ENCODE measurements at regions not wholly inside any gene's neighbourhood (a gene's known extent, or its start where the extent isn't known, plus 50 kb on each side); places are given as distances from the start of the nearest gene placed in this dataset.

- Histone ChIP-seq H3K4me3 (ENCODE audit: low read length) (no peak overlapping the region), H3K4me2 (ENCODE audit: low read length) (no peak overlapping the region), H3K36me3 (ENCODE audit: insufficient read depth, low read length) (no peaks in the 10 kb centered on the region), H3K9me3 (replicated peaks; ENCODE audit: low read length) (no peaks in the 10 kb centered on the region), H3K27me3 (ENCODE audit: control insufficient read depth, insufficient read depth, low read length) (no peaks in the 10 kb centered on the region), H3K4me1 (ENCODE audit: control insufficient read depth, insufficient read depth, low read length) (no peaks in the 10 kb centered on the region), H3K9ac (ENCODE audit: low read depth, low read length) (no peak overlapping the region)
These were observed 277.1 kb downstream of the KLF12 start for GRCh38 chr13:73857106-73857505.

- Histone ChIP-seq H3K4me3 (ENCODE audit: low read length) (no peak overlapping the region), H3K9ac (ENCODE audit: low read depth, low read length) (no peak overlapping the region), H3K27me3 (ENCODE audit: control insufficient read depth, insufficient read depth, low read length) (no peaks in the 10 kb centered on the region), H3K36me3 (ENCODE audit: insufficient read depth, low read length) (peaks cover under 1% of the 10 kb centered on the region), H3K4me2 (ENCODE audit: low read length) (no peak overlapping the region), H3K9me3 (replicated peaks; ENCODE audit: low read length) (no peaks in the 10 kb centered on the region), H3K4me1 (ENCODE audit: control insufficient read depth, insufficient read depth, low read length) (peaks cover 9% of the 10 kb centered on the region)
These were observed 283.1 kb downstream of the KLF12 start for GRCh38 chr13:73851104-73851503.

- Histone ChIP-seq H3K9me3 (replicated peaks; ENCODE audit: low read length) (no peaks in the 10 kb centered on the region), H3K4me1 (ENCODE audit: control insufficient read depth, insufficient read depth, low read length) (peaks cover 12% of the 10 kb centered on the region), H3K9ac (ENCODE audit: low read depth, low read length) (no peak overlapping the region), H3K36me3 (ENCODE audit: insufficient read depth, low read length) (peaks cover 9% of the 10 kb centered on the region), H3K4me2 (ENCODE audit: low read length) (no peak overlapping the region), H3K4me3 (ENCODE audit: low read length) (no peak overlapping the region), H3K27me3 (ENCODE audit: control insufficient read depth, insufficient read depth, low read length) (no peaks in the 10 kb centered on the region)
These were observed 283.9 kb downstream of the KLF12 start for GRCh38 chr13:73850104-73850873.

GRCh38 chr13:73849292-73849691 lies 284.9 kb downstream of the KLF12 start:
- no peak overlapping the region for H3K4me2 ChIP-seq (ENCODE audit: low read length)
- no peaks in the 10 kb centered on the region for H3K9me3 ChIP-seq (replicated peaks; ENCODE audit: low read length)
- no peaks in the 10 kb centered on the region for H3K27me3 ChIP-seq (ENCODE audit: control insufficient read depth, insufficient read depth, low read length)
- H3K4me1 ChIP-seq (ENCODE audit: control insufficient read depth, insufficient read depth, low read length), result peaks cover 22% of the 10 kb centered on the region
- H3K9ac ChIP-seq (ENCODE audit: low read depth, low read length), result no peak overlapping the region
- no peak overlapping the region for H3K4me3 ChIP-seq (ENCODE audit: low read length)
- peaks cover 11% of the 10 kb centered on the region for H3K36me3 ChIP-seq (ENCODE audit: insufficient read depth, low read length)

- Histone ChIP-seq H3K27me3 (ENCODE audit: control insufficient read depth, insufficient read depth, low read length) (no peaks in the 10 kb centered on the region), H3K9me3 (replicated peaks; ENCODE audit: low read length) (no peaks in the 10 kb centered on the region), H3K36me3 (ENCODE audit: insufficient read depth, low read length) (peaks cover 11% of the 10 kb centered on the region), H3K4me2 (ENCODE audit: low read length) (no peak overlapping the region), H3K9ac (ENCODE audit: low read depth, low read length) (no peak overlapping the region), H3K4me1 (ENCODE audit: control insufficient read depth, insufficient read depth, low read length) (peaks cover 22% of the 10 kb centered on the region), H3K4me3 (ENCODE audit: low read length) (no peak overlapping the region)
These were observed 289.2 kb downstream of the KLF12 start for GRCh38 chr13:73844986-73845385.

GRCh38 chr13:73842626-73843025 lies 291.6 kb downstream of the KLF12 start:
- no peaks in the 10 kb centered on the region for H3K9me3 ChIP-seq (replicated peaks; ENCODE audit: low read length)
- H3K4me1 ChIP-seq (ENCODE audit: control insufficient read depth, insufficient read depth, low read length), result peaks cover 20% of the 10 kb centered on the region
- peaks cover 11% of the 10 kb centered on the region for H3K36me3 ChIP-seq (ENCODE audit: insufficient read depth, low read length)
- H3K27me3 ChIP-seq (ENCODE audit: control insufficient read depth, insufficient read depth, low read length), result no peaks in the 10 kb centered on the region
- H3K4me3 ChIP-seq (ENCODE audit: low read length), result no peak overlapping the region
- H3K4me2 ChIP-seq (ENCODE audit: low read length), result no peak overlapping the region
- no peak overlapping the region for H3K9ac ChIP-seq (ENCODE audit: low read depth, low read length)

- Histone ChIP-seq H3K27me3 (ENCODE audit: control insufficient read depth, insufficient read depth, low read length) (no peaks in the 10 kb centered on the region), H3K36me3 (ENCODE audit: insufficient read depth, low read length) (peaks cover 11% of the 10 kb centered on the region), H3K4me3 (ENCODE audit: low read length) (no peak overlapping the region), H3K4me2 (ENCODE audit: low read length) (no peak overlapping the region), H3K9me3 (replicated peaks; ENCODE audit: low read length) (no peaks in the 10 kb centered on the region), H3K9ac (ENCODE audit: low read depth, low read length) (no peak overlapping the region), H3K4me1 (ENCODE audit: control insufficient read depth, insufficient read depth, low read length) (peaks cover 16% of the 10 kb centered on the region)
These were observed 292.0 kb downstream of the KLF12 start for GRCh38 chr13:73842184-73842583.

GRCh38 chr13:73837147-73837546 lies 297.1 kb downstream of the KLF12 start:
- Histone ChIP-seq H3K4me1 (ENCODE audit: control insufficient read depth, insufficient read depth, low read length) (peaks cover 3% of the 10 kb centered on the region), H3K9ac (ENCODE audit: low read depth, low read length) (no peak overlapping the region), H3K36me3 (ENCODE audit: insufficient read depth, low read length) (no peaks in the 10 kb centered on the region), H3K4me3 (ENCODE audit: low read length) (no peak overlapping the region), H3K4me2 (ENCODE audit: low read length) (no peak overlapping the region), H3K27me3 (ENCODE audit: control insufficient read depth, insufficient read depth, low read length) (no peaks in the 10 kb centered on the region), H3K9me3 (replicated peaks; ENCODE audit: low read length) (no peaks in the 10 kb centered on the region)

- H3K4me3 ChIP-seq (ENCODE audit: low read length), result no peak overlapping the region
- peaks cover 7% of the 10 kb centered on the region for H3K4me1 ChIP-seq (ENCODE audit: control insufficient read depth, insufficient read depth, low read length)
These were observed 299.0 kb downstream of the KLF12 start for GRCh38 chr13:73835138-73835721.

GRCh38 chr13:73833325-73834070 lies 300.7 kb downstream of the KLF12 start:
- Histone ChIP-seq H3K9ac (ENCODE audit: low read depth, low read length) (no peak overlapping the region), H3K4me2 (ENCODE audit: low read length) (no peak overlapping the region), H3K36me3 (ENCODE audit: insufficient read depth, low read length) (no peaks in the 10 kb centered on the region), H3K4me3 (ENCODE audit: low read length) (no peak overlapping the region), H3K9me3 (replicated peaks; ENCODE audit: low read length) (no peaks in the 10 kb centered on the region), H3K4me1 (ENCODE audit: control insufficient read depth, insufficient read depth, low read length) (peaks cover 7% of the 10 kb centered on the region), H3K27me3 (ENCODE audit: control insufficient read depth, insufficient read depth, low read length) (no peaks in the 10 kb centered on the region)

More at GRCh38 chr13:73835138-73835721, 299.0 kb downstream of the KLF12 start:
- Histone ChIP-seq H3K9ac (ENCODE audit: low read depth, low read length) (no peak overlapping the region), H3K4me2 (ENCODE audit: low read length) (no peak overlapping the region), H3K27me3 (ENCODE audit: control insufficient read depth, insufficient read depth, low read length) (no peaks in the 10 kb centered on the region), H3K9me3 (replicated peaks; ENCODE audit: low read length) (no peaks in the 10 kb centered on the region), H3K36me3 (ENCODE audit: insufficient read depth, low read length) (no peaks in the 10 kb centered on the region)

- Histone ChIP-seq H3K4me2 (ENCODE audit: low read length) (no peak overlapping the region), H3K27me3 (ENCODE audit: control insufficient read depth, insufficient read depth, low read length) (no peaks in the 10 kb centered on the region), H3K4me3 (ENCODE audit: low read length) (no peak overlapping the region), H3K4me1 (ENCODE audit: control insufficient read depth, insufficient read depth, low read length) (peaks cover 7% of the 10 kb centered on the region), H3K36me3 (ENCODE audit: insufficient read depth, low read length) (no peaks in the 10 kb centered on the region), H3K9ac (ENCODE audit: low read depth, low read length) (no peak overlapping the region), H3K9me3 (replicated peaks; ENCODE audit: low read length) (no peaks in the 10 kb centered on the region)
These were observed 301.4 kb downstream of the KLF12 start for GRCh38 chr13:73832825-73833224.

Measured in skeletal muscle satellite cell (primary cell).